Panc1 (cell line): ENCODE measurements at regions not wholly inside any gene's neighbourhood (a gene's known extent, or its start where the extent isn't known, plus 50 kb on each side); places are given as distances from the start of the nearest gene placed in this dataset.

ENCODE experiments used
- ATAC-seq: fragments of 200-7000 bp; cut with Tn5 transposase; 2 replicates; pipeline ENCODE4 v1.9.1; 2020; ENCODE audit warnings: mild to moderate bottlenecking, moderate library complexity
- BruUV-seq: library from RNA; stranded (reverse); fragments of 400-500 nt; replicated peaks from 2 replicates; lab custom pipeline; 2021; lab: Mats Ljungman, UMichigan
- CTCF ChIA-PET: fragments of 300-600 bp; sonication (Branson Sonifier 250); formaldehyde crosslinking; loops from one replicate; lab custom pipeline; 2022; ENCODE audit warnings: antibody characterized with exemption; lab: Charles Lee
- POLR2A ChIA-PET: fragments of 300-600 bp; sonication (Branson Sonifier 250); formaldehyde crosslinking; loops from one replicate; lab custom pipeline; 2022; ENCODE audit warnings: antibody characterized with exemption; lab: Charles Lee
- DNase-seq: peaks from one replicate; pipeline ENCODE4 v3.0.0-alpha.2; 2010; ENCODE audit warnings: low read depth, low spot score
- H3K27ac ChIP-seq: 2 replicates; pipeline ENCODE4 v1.5.1; 2011; ENCODE audit warnings: mild to moderate bottlenecking, low read length, inconsistent platforms
- H3K27me3 ChIP-seq: fragments of 200-500 bp; sonication (Bioruptor generic); 2 replicates; pipeline ENCODE4 v1.6.0; 2014; ENCODE audit warnings: low read length, inconsistent platforms; ENCODE audit not compliant: control insufficient read depth, insufficient read depth
- H3K36me3 ChIP-seq: fragments of 200-500 bp; sonication (Bioruptor generic); 2 replicates; pipeline ENCODE4 v1.5.1; 2014; ENCODE audit warnings: inconsistent platforms, mild to moderate bottlenecking, low read length, moderate library complexity; ENCODE audit not compliant: control insufficient read depth, insufficient read depth
- H3K4me1 ChIP-seq: 2 replicates; pipeline ENCODE4 v1.5.1; 2011; ENCODE audit warnings: inconsistent platforms, mild to moderate bottlenecking, low read length, moderate library complexity; ENCODE audit not compliant: control insufficient read depth, insufficient read depth
- H3K4me3 ChIP-seq, 2 experiments: 2 replicates each; pipeline ENCODE4 v1.5.1; 2011 to 2012; ENCODE audit warnings: low read depth in 2 of 2, low read length in 2 of 2, mild to moderate bottlenecking in 2 of 2, inconsistent platforms in 1 of 2, moderate library complexity in 1 of 2
- H3K9me3 ChIP-seq: fragments of 200-500 bp; sonication (Bioruptor generic); 2 replicates; pipeline ENCODE4 v1.5.1; 2014; ENCODE audit warnings: low read depth, mild to moderate bottlenecking, inconsistent platforms, low read length, moderate library complexity; ENCODE audit not compliant: control insufficient read depth, insufficient read depth
- CTCF ChIP-seq: fragments of 450-650 bp; IDR thresholded peaks from 2 replicates; pipeline ENCODE4 v1.5.1; 2017; ENCODE audit warnings: mild to moderate bottlenecking
- POLR2AphosphoS5 ChIP-seq: IDR thresholded peaks from 2 replicates; pipeline ENCODE4 v1.6.1; 2012; ENCODE audit warnings: mild to moderate bottlenecking, low read depth, low read length, moderate library complexity
- REST ChIP-seq, 2 experiments: IDR thresholded peaks; 2 replicates each; pipeline ENCODE4 v1.6.1; 2011 to 2012; ENCODE audit warnings: low read depth in 2 of 2, control low read depth in 1 of 2, low read length in 1 of 2, mild to moderate bottlenecking in 1 of 2, moderate library complexity in 1 of 2; ENCODE audit not compliant: insufficient read depth in 1 of 2
- SIN3A ChIP-seq: IDR thresholded peaks from 2 replicates; pipeline ENCODE4 v1.6.1; 2012; ENCODE audit warnings: low read depth, mild to moderate bottlenecking, low read length, moderate library complexity, borderline replicate concordance; ENCODE audit not compliant: insufficient read depth
- TCF7L2 ChIP-seq: IDR thresholded peaks from 2 replicates; pipeline ENCODE4 v1.6.1; 2011; ENCODE audit warnings: mild to moderate bottlenecking, low read depth, low read length, inconsistent platforms
- in situ Hi-C: cut with HindIII; loops from 2 replicates; pipeline ENCODE4 v1.10.0; 2016; ENCODE audit warnings: low sequenced_read_pairs, low pct_unique_long_range_greater_than_20kb
- intact Hi-C: fragments of 100-400 bp; cut with micrococcal nuclease; formaldehyde crosslinking; loops from one replicate; pipeline ENCODE4 v1.10.0; 2022; ENCODE audit not compliant: unreplicated experiment

- Histone ChIP-seq H3K27ac (no peak overlapping the region), H3K9me3 (no peaks in the 10 kb centered on the region), H3K4me3 (no peak overlapping the region), H3K36me3 (no peaks in the 10 kb centered on the region), H3K27me3 (no peaks in the 10 kb centered on the region), H3K4me1 (no peaks in the 10 kb centered on the region)
- ChIA-PET POLR2A (no interaction called here), CTCF (no interaction called here)
- no TSS peak for BruUV-seq
- in situ Hi-C loops = no loop called here
- DNase-seq (no peak), ATAC-seq (no peak)
- intact Hi-C loops = no loop called here
- TF ChIP-seq TCF7L2 (no peak), SIN3A (no peak), CTCF (no peak), REST (IDR thresholded peaks at IDR 0.05; ENCODE audit: insufficient read depth in 1 of 2, low read depth in 2 of 2, low read length in 1 of 2) (no peak)
These were observed 73.8 kb upstream of the SLC1A1 start for GRCh38 chr9:4416467-4416866.

- no peak for DNase-seq
- ATAC-seq = no peak
- POLR2A ChIA-PET = no interaction called here
- H3K9me3 ChIP-seq = no peaks in the 10 kb centered on the region
- no peaks in the 10 kb centered on the region for H3K4me1 ChIP-seq
- intact Hi-C loops (no loop called here), in situ Hi-C loops (no loop called here)
- CTCF ChIA-PET = no interaction called here
- H3K27ac ChIP-seq = no peak overlapping the region
- H3K36me3 ChIP-seq = no peaks in the 10 kb centered on the region
- no peaks in the 10 kb centered on the region for H3K27me3 ChIP-seq
- BruUV-seq = no TSS peak
- H3K4me3 ChIP-seq = no peak overlapping the region
- no peak for TF ChIP-seq POLR2AphosphoS5
- TF ChIP-seq REST (IDR thresholded peaks at IDR 0.05; ENCODE audit: insufficient read depth in 1 of 2, low read depth in 2 of 2, low read length in 1 of 2) = no peak
- TF ChIP-seq TCF7L2 = no peak
- TF ChIP-seq SIN3A = no peak
- no peak for TF ChIP-seq CTCF
These were observed 75.0 kb upstream of the SLC1A1 start for GRCh38 chr9:4415281-4415680.
